ENCODE measurements at regions not wholly inside any gene's neighbourhood (a gene's known extent, or its start where the extent isn't known, plus 50 kb on each side); places are given as distances from the start of the nearest gene placed in this dataset.

GRCh38 chr5:24963611-24964010 is 318.8 kb upstream of the CDH10 start:
- TF ChIP-seq CHD1 (IDR thresholded peaks at IDR 0.05; ENCODE audit: low read depth, low read length) (no peak), EP300 (IDR thresholded peaks at IDR 0.05; ENCODE audit: borderline replicate concordance in 1 of 2, low read depth in 2 of 2, low read length in 2 of 2) (no peak), POLR2A (IDR thresholded peaks at IDR 0.05; ENCODE audit: control extremely low read depth in 1 of 2, low read depth in 2 of 2, low read length in 2 of 2) (no peak), TAF1 (IDR thresholded peaks at IDR 0.05; ENCODE audit: low read depth, low read length) (no peak), CHD2 (IDR thresholded peaks at IDR 0.05; ENCODE audit: low read length) (no peak), CTCF (IDR thresholded peaks at IDR 0.05; ENCODE audit: control extremely low read depth in 1 of 3, insufficient read depth in 1 of 3, low read depth in 1 of 3, low read length in 3 of 3) (no peak), USF2 (IDR thresholded peaks at IDR 0.05; ENCODE audit: low read length) (no peak)
- TF ChIP-seq, protein P1, sequence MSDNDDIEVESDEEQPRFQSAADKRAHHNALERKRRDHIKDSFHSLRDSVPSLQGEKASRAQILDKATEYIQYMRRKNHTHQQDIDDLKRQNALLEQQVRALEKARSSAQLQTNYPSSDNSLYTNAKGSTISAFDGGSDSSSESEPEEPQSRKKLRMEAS (IDR thresholded peaks at IDR 0.05) = no peak

Measured in H1 (cell line).